ENCODE measurements at regions not wholly inside any gene's neighbourhood (a gene's known extent, or its start where the extent isn't known, plus 50 kb on each side); places are given as distances from the start of the nearest gene placed in this dataset.

DNA sequence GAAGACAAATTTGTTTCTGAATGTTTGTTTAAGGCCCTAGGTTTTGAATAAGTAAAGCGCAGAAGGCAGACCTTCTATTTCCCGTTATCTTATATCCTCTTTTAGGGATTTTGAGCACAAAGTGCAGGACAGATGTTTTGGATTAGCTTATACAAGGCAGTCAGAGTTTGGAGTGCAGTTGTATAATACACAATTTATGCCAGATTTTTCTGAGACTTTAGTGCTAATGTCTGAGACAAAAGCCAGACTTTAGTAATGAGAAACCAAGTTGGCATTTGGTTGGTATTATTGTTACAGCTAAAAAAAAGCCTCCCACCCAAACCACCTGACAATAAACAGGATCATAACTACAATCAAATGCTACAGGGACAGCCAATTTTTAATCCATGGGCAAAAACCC lies 309.9 kb upstream of the SATB1 start:
- Histone ChIP-seq H3K27ac (ENCODE audit: low read depth) (no peak overlapping the region), H3K4me1 (ENCODE audit: insufficient read depth) (no peaks in the 10 kb centered on the region), H3K4me3 (ENCODE audit: low read depth, low read length) (no peak overlapping the region), H3K36me3 (ENCODE audit: insufficient read depth) (no peaks in the 10 kb centered on the region)
- peak; percentile 48 for DNase-seq (ENCODE audit: extremely low spot score)
- WGBS, result 44% methylated on average over 2 of the region's 2 CpGs

DNA sequence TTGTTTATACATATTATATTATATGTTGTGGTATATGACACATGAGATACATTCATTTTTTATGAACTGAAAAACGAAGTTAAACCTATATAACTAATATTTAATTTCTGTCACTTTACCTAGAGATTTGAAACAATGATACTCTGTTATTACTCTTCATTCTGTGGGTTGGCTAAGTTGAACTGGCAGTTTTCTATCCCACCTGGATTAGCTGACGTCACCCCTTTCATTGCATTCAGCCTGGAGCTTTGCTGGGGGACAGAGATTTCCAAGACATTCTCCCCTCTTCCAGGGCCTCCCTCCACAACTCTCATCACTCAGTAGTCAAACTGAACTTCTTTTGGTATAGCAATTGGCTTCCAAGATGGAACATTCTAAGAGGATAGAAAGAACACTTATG lies 309.2 kb upstream of the SATB1 start:
- Histone ChIP-seq H3K27ac (ENCODE audit: low read depth) (no peak overlapping the region), H3K4me3 (ENCODE audit: low read depth, low read length) (no peak overlapping the region), H3K4me1 (ENCODE audit: insufficient read depth) (no peaks in the 10 kb centered on the region), H3K36me3 (ENCODE audit: insufficient read depth) (no peaks in the 10 kb centered on the region)
- DNase-seq (ENCODE audit: extremely low spot score), result no peak
- WGBS, result 82% methylated on average over 2 of the region's 2 CpGs

DNA sequence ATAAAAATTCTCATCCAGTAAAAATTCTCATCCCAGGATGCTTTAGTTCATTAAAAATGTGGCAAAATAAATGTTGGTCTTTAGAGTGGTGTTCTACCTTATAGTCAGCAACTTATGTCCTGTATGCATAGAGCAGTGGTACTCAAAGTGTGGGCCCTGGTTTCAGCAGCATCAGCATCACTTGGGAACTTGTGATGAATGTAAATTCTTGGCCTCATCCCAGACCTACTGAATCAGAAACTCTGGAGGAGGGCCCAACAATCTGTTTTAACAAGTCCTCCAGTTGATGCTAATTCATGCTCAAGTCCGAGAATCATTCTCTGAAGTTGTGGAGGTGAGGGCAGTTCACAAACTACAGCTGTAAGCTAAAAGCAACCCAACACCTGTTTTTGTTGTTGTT lies 307.3 kb upstream of the SATB1 start:
- 47% methylated on average over 1 of the region's 1 CpG for whole genome bisulfite sequencing
- no peak overlapping the region for H3K4me3 ChIP-seq (ENCODE audit: low read depth, low read length)
- no peak for DNase-seq (ENCODE audit: extremely low spot score)

DNA sequence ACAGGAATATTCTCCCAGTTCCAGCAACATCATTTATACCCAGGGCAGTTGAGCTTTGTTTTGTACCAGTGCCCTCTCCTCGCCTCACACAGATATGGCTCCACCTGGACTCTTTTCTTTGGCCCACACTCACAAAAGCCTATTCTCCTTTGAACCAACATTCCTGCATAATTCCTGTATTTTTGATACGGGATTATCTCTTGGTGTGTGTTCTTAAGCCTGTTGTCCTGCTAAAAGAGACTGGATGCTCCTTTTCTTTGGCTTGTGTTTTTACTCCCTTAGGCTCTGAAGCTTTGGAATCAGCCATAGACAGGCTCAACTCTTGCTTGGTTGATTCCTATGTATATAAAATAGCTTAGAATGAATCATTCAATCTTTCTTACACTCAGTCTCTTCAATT lies 305.4 kb upstream of the SATB1 start:
- Histone ChIP-seq H3K4me1 (ENCODE audit: insufficient read depth) (no peaks in the 10 kb centered on the region), H3K4me3 (ENCODE audit: low read depth, low read length) (no peak overlapping the region), H3K36me3 (ENCODE audit: insufficient read depth) (no peaks in the 10 kb centered on the region), H3K27ac (ENCODE audit: low read depth) (no peak overlapping the region)
- DNase-seq (ENCODE audit: extremely low spot score), result no peak
- 73% methylated on average over 2 of the region's 2 CpGs for WGBS

More for the DNA sequence above, 307.3 kb upstream of the SATB1 start:
- Histone ChIP-seq H3K4me1 (ENCODE audit: insufficient read depth) (no peaks in the 10 kb centered on the region), H3K27ac (ENCODE audit: low read depth) (no peak overlapping the region), H3K36me3 (ENCODE audit: insufficient read depth) (no peaks in the 10 kb centered on the region)

DNA sequence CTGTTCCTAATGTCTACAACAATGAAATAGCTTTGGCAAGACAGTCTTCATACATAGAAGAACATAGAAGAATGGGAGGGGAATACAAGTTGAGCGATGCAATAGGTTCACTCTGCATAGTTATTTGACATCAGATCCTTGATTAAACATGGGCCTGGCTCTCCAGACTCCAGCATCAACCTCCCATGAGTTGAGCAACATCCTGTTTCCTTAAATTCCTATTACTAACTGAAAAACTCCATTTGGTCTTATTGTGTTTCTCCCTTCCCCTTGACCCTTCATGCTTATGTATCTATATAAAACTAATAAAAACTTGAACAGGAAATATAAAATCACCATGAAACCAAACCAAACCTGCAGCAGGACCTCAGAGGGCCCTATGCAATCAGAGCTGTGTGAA lies 304.5 kb upstream of the SATB1 start:
- DNase-seq (ENCODE audit: extremely low spot score), result no peak
- H3K4me1 ChIP-seq (ENCODE audit: insufficient read depth), result no peaks in the 10 kb centered on the region
- WGBS, result 85% methylated on average over 1 of the region's 1 CpG
- no peak overlapping the region for H3K4me3 ChIP-seq (ENCODE audit: low read depth, low read length)
- no peak overlapping the region for H3K27ac ChIP-seq (ENCODE audit: low read depth)
- H3K36me3 ChIP-seq (ENCODE audit: insufficient read depth), result no peaks in the 10 kb centered on the region

DNA sequence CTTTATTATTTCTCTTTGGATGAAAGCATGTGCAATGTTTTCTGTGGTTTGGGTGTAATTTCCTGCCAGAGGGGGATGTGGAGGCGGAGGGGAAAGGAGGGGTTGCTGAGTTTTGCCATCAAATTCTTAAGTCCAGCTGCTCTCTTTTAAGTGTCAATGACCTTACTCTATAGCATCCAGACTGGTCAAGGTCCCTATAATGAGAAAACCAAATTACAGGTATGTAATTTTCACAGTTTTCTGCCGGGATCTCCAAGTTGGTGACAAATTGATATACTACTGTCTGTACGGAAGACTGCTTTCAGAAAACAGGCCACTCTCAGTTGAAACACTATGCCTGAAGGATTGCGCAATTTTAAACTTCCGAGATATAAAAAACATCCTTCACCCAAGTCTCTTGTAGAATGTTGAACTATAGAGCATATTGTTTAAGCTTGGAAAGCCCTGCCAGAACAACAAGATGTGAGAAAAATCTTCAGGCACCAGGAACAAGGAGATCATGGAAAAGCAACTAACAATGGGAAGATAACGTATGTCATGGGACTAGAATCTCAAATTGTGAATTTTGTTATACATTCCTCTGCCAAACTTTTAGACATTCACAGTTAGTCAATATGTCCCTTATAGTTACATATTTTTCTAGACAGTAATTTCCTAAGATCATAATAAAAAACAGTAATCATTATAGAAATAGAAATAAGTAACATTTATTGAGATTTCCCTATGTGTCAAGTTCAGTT lies 300.7 kb upstream of the SATB1 start:
- 41% methylated on average over 6 of the region's 6 CpGs for WGBS
- H3K4me3 ChIP-seq (ENCODE audit: low read depth, low read length), result no peak overlapping the region
- no peak for DNase-seq (ENCODE audit: extremely low spot score)
- no peaks in the 10 kb centered on the region for H3K4me1 ChIP-seq (ENCODE audit: insufficient read depth)
- H3K27ac ChIP-seq (ENCODE audit: low read depth), result no peak overlapping the region
- no peaks in the 10 kb centered on the region for H3K36me3 ChIP-seq (ENCODE audit: insufficient read depth)

DNA sequence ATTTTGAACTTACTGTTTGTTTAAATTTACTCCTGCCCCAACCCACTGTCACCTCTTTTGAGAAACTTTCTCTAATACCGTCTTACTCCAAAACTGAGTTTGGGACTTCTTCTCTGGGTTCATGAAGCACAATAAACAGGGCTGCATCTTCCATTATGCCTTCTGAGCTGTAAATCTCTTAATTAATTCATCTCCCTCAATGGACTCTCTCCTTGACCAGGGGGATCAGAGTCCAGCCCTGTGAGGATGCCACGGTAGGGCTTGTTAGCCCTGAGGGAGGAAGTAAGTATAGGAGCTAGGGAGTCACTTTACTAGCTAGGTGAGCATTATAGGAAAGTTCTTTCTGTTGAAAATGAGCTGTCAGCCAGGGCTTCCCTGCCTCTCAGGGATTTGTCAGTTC lies 299.3 kb upstream of the SATB1 start:
- Histone ChIP-seq H3K36me3 (ENCODE audit: insufficient read depth) (no peaks in the 10 kb centered on the region), H3K4me1 (ENCODE audit: insufficient read depth) (no peaks in the 10 kb centered on the region), H3K4me3 (ENCODE audit: low read depth, low read length) (no peak overlapping the region), H3K27ac (ENCODE audit: low read depth) (no peak overlapping the region)
- DNase-seq (ENCODE audit: extremely low spot score), result no peak
- 80% methylated on average over 2 of the region's 2 CpGs for WGBS

DNA sequence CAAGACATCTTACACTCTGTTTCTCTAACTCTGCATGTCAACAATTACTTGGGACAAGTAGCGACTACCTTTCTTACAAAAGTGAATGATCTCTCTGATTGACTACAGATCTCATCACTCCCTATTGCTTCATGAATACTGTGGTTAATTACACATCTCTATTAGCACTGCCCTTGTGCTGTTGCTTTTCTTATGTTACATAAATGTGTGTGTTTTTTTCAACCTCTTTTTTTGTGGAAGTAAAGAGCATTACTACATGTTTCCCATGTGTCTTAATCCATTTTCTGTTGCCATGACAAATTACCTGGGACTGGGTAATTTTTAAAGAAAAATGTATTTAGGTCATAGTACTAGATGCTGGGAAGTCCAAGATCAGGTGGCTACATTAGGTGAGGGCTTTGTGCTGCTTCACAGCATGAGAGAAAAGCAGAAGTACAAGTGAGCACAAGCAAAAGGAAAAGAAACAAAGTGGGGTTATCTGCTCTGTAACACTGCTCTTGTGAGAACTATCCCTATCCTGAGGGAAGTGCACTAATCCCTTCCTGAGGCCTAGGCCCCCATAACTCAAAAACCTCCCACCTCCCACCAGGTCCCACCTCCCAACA lies 298.2 kb upstream of the SATB1 start:
- H3K36me3 ChIP-seq (ENCODE audit: insufficient read depth), result no peaks in the 10 kb centered on the region
- WGBS, result 97% methylated on average over 1 of the region's 1 CpG
- H3K4me3 ChIP-seq (ENCODE audit: low read depth, low read length), result no peak overlapping the region
- DNase-seq (ENCODE audit: extremely low spot score), result no peak
- H3K4me1 ChIP-seq (ENCODE audit: insufficient read depth), result no peaks in the 10 kb centered on the region
- no peak overlapping the region for H3K27ac ChIP-seq (ENCODE audit: low read depth)

DNA sequence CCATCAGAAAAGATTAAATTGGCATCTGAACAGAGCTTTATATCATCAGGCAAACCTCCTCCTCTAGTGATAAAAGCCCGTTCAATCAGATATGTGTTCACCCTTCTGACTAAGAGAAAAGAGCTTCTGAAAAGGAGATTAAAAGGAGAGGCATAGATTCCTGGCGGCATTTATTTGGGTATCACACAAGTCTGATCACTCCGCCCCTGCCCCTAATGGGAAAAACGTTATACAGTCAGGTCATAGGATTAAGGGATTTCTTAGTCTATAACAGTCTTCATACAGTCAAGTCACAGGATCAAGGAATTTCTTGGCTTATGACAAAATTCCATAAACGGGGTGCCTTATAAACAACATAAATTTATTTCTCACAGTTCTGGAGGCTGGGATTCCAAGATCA lies 295.4 kb upstream of the SATB1 start:
- Histone ChIP-seq H3K4me1 (ENCODE audit: insufficient read depth) (no peaks in the 10 kb centered on the region), H3K36me3 (ENCODE audit: insufficient read depth) (no peaks in the 10 kb centered on the region), H3K27ac (ENCODE audit: low read depth) (no peak overlapping the region), H3K4me3 (ENCODE audit: low read depth, low read length) (no peak overlapping the region)
- 54% methylated on average over 5 of the region's 5 CpGs for WGBS
- DNase-seq (ENCODE audit: extremely low spot score), result no peak

DNA sequence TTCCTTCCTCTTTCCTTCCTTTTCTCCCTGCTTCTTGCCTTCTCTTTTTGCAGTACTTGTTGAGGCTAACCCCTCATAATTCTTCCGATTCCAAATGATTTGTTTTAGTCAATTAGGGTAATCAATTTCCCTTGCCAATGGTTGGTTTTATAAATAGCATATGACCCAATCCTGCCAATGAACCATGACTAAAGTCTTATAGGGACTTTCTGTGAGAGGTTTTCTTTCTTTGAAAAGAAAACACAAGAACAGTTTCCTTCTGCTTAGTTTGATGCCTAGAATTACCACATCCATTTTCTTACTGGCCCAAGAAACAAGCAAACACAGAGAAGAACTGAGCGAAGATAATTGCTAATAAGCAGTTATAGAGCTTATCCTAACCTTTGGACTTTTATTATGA lies 292.5 kb upstream of the SATB1 start:
- WGBS, result 83% methylated on average over 2 of the region's 2 CpGs
- Histone ChIP-seq H3K4me3 (ENCODE audit: low read depth, low read length) (no peak overlapping the region), H3K27ac (ENCODE audit: low read depth) (no peak overlapping the region)

DNA sequence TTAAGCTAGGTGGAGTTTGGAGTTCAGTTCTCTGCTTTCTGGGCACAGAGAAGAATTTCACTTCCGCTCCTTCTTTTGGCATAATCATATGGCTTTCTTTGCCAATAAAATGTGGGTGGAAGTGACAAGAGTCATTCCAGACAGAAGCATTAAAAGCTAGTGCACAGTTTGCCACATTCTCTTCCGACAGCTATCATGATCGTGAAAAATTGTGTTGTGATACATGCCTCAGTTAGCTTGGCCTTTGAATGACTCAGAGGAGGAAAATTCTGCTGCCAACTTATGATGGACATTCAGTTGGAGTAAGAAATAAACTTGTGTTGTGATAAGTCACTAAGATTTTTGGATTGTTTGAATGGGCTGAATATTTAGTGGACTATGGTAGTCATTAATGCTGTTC lies 291.7 kb upstream of the SATB1 start:
- Histone ChIP-seq H3K4me3 (ENCODE audit: low read depth, low read length) (no peak overlapping the region), H3K36me3 (ENCODE audit: insufficient read depth) (no peaks in the 10 kb centered on the region), H3K4me1 (ENCODE audit: insufficient read depth) (no peaks in the 10 kb centered on the region), H3K27ac (ENCODE audit: low read depth) (no peak overlapping the region)
- no peak for DNase-seq (ENCODE audit: extremely low spot score)
- 65% methylated on average over 3 of the region's 3 CpGs for WGBS

More for the DNA sequence above, 292.5 kb upstream of the SATB1 start:
- Histone ChIP-seq H3K36me3 (ENCODE audit: insufficient read depth) (no peaks in the 10 kb centered on the region), H3K4me1 (ENCODE audit: insufficient read depth) (no peaks in the 10 kb centered on the region)
- DNase-seq (ENCODE audit: extremely low spot score), result no peak

DNA sequence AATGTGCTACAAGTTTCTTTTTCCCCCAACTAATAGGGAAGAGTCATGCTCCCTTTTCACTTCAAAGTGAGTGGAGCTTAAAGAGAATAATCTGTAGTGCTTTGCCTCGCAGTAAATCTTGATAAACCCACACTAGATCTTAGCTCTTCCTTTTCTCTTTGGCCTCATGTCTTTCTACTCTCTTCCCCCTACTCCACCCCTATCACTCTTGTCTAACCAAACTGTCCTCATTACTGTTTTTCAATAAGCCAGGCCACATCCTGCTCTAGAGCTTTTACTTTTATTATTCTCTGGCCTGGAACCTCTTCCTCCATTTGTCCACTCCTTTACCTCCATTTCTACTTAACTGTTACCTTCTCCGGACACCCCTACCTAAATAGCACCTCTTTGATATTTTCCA lies 291.0 kb upstream of the SATB1 start:
- Histone ChIP-seq H3K27ac (ENCODE audit: low read depth) (no peak overlapping the region), H3K36me3 (ENCODE audit: insufficient read depth) (no peaks in the 10 kb centered on the region), H3K4me1 (ENCODE audit: insufficient read depth) (no peaks in the 10 kb centered on the region), H3K4me3 (ENCODE audit: low read depth, low read length) (no peak overlapping the region)
- no peak for DNase-seq (ENCODE audit: extremely low spot score)
- WGBS, result 79% methylated on average over 2 of the region's 2 CpGs

DNA sequence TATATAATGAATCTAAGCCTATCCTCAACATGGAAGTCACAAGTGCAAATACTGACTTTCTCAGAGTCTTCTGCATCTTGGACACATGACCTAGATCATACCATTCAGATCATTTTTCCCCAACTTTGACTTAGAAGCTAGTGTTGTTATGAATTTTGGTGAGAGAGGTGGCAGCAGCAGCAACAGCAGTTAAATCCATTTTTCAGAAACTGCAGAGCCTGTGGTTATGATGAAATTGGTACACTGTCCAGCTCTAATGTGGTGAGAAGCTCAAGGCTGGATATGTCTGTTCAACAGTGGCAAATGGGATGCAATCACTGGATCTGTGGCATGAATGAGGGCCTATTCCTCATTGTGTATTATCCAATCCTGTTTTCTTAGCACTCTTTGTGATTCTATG lies 290.1 kb upstream of the SATB1 start:
- H3K36me3 ChIP-seq (ENCODE audit: insufficient read depth), result no peaks in the 10 kb centered on the region
- H3K27ac ChIP-seq (ENCODE audit: low read depth), result no peak overlapping the region
- no peaks in the 10 kb centered on the region for H3K4me1 ChIP-seq (ENCODE audit: insufficient read depth)
- no peak overlapping the region for H3K4me3 ChIP-seq (ENCODE audit: low read depth, low read length)
- DNase-seq (ENCODE audit: extremely low spot score), result no peak

DNA sequence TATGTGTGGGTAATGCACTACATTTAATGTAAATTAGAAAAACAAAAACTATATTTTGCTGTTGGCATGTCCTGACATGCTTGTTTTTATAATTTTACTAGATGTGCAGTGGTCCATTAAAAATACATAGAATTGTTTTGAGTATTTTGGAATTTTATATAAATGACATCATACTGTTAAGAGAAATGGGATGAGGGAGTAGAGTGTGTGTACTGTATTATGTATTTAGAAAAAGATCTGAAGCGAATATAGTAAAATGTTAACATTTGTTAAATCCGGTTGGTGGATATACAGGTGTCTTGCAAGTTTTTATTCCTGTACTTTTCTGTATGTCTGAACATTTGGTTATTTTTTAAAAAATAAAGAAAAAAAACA lies 288.4 kb upstream of the SATB1 start:
- WGBS, result over 99% methylated on average over 2 of the region's 2 CpGs
- Histone ChIP-seq H3K36me3 (ENCODE audit: insufficient read depth) (no peaks in the 10 kb centered on the region), H3K4me3 (ENCODE audit: low read depth, low read length) (no peak overlapping the region), H3K4me1 (ENCODE audit: insufficient read depth) (no peaks in the 10 kb centered on the region), H3K27ac (ENCODE audit: low read depth) (no peak overlapping the region)
- DNase-seq (ENCODE audit: extremely low spot score), result no peak

Data from urinary bladder (tissue), 3 donors.